ENCODE measurements at regions not wholly inside any gene's neighbourhood (a gene's known extent, or its start where the extent isn't known, plus 50 kb on each side); places are given as distances from the start of the nearest gene placed in this dataset.
"Not testable (repeated sequence)": the region's sequence is repeated elsewhere in the genome, so short reads cannot be mapped to it uniquely, and the experiment has no call there.

DNA sequence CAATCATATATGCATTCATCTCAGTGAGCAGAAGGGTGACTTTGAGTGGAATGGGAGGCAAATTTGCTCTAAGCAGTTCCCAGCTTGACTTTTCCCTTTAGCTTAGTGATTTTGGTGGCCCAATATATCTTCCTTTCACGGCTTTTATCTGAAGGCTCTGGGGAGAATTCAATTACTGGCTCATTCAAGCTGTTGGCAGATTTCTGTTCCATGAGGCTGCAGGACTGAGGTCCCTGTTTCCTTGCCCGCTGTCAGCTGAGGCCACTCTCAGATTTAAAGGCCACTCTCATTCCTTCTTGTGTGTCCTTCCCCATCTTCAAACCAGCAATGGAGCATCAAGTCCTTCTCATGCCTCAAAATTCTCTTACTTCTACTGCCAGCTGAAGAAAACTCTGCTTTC is 170.4 kb upstream of the ATP10A start:
- no peak overlapping the region for H3K27ac ChIP-seq (ENCODE audit: low read length)
- H3F3A ChIP-seq (ENCODE audit: insufficient read depth, low read length, poor library complexity, severe bottlenecking), result no peaks in the 10 kb centered on the region
- H3K9me2 ChIP-seq (ENCODE audit: insufficient read depth, low read length), result no peaks in the 10 kb centered on the region
- H3K36me3 ChIP-seq (ENCODE audit: insufficient read depth, low read length), result no peaks in the 10 kb centered on the region
- H3K4me2 ChIP-seq (ENCODE audit: low read length), result no peak overlapping the region
- no peaks in the 10 kb centered on the region for H4K20me1 ChIP-seq (ENCODE audit: insufficient read depth)
- no peak overlapping the region for H3K9ac ChIP-seq (ENCODE audit: low read length)
- TF ChIP-seq POLR2AphosphoS5 (IDR thresholded peaks at IDR 0.05), result no peak
- TF ChIP-seq RAD21 (conservative IDR thresholded peaks at IDR 0.05), result no peak
- no peak for TF ChIP-seq TAF1 (IDR thresholded peaks at IDR 0.05; ENCODE audit: low read depth)
- no peak overlapping the region for H3K4me3 ChIP-seq (ENCODE audit: low read length)
- H2AFZ ChIP-seq (ENCODE audit: low read depth, low read length), result no peak overlapping the region
- no peaks in the 10 kb centered on the region for H3K79me2 ChIP-seq (replicated peaks; ENCODE audit: insufficient read depth, low read length)
- no peaks in the 10 kb centered on the region for H3K9me3 ChIP-seq (ENCODE audit: low read length)
- no peaks in the 10 kb centered on the region for H3K27me3 ChIP-seq (ENCODE audit: insufficient read depth, low read depth, low read length)

DNA sequence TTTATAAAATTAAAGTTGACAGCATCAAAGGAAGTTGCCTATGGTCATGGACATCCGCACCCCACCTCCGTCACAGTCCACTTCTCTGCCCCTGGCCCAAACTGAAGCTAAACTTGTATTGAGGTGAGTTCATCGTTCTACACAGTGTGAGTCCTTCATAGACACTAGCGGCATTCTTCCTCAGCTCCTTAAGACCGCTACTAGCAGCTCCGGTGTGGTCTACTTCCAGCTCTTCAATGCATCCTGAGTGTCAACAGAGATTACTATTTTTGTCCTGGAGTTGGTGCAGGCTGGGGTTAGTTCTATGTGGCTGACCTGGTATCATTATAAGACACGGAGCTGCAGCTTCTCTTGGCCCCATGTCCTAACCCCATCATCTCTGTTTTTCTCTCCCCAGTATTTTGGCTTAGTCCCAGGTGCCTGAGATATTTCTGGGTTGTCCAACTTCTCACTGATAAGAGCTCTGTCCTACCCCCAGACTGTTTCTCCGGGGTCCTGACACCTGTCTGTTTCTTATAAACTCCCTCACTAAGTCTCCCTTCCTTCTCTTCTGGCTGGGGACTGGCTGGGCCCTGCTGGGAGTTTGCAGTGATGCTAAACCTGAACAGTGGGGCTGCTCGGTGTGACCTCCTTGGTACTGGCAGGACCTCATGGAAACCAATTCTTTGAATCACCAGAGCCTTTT is 169.2 kb upstream of the ATP10A start:
- Histone ChIP-seq H2AFZ (ENCODE audit: low read depth, low read length) (no peak overlapping the region), H3K9ac (ENCODE audit: low read length) (no peak overlapping the region), H3K9me2 (ENCODE audit: insufficient read depth, low read length) (no peaks in the 10 kb centered on the region), H3K27me3 (ENCODE audit: insufficient read depth, low read depth, low read length) (no peaks in the 10 kb centered on the region), H3K79me2 (replicated peaks; ENCODE audit: insufficient read depth, low read length) (no peaks in the 10 kb centered on the region), H4K20me1 (ENCODE audit: insufficient read depth) (no peaks in the 10 kb centered on the region), H3K4me3 (ENCODE audit: low read length) (no peak overlapping the region), H3K27ac (ENCODE audit: low read length) (no peak overlapping the region), H3F3A (ENCODE audit: insufficient read depth, low read length, poor library complexity, severe bottlenecking) (no peaks in the 10 kb centered on the region), H3K4me2 (ENCODE audit: low read length) (no peak overlapping the region), H3K36me3 (ENCODE audit: insufficient read depth, low read length) (no peaks in the 10 kb centered on the region), H3K9me3 (ENCODE audit: low read length) (no peaks in the 10 kb centered on the region)
- TF ChIP-seq, protein P1, sequence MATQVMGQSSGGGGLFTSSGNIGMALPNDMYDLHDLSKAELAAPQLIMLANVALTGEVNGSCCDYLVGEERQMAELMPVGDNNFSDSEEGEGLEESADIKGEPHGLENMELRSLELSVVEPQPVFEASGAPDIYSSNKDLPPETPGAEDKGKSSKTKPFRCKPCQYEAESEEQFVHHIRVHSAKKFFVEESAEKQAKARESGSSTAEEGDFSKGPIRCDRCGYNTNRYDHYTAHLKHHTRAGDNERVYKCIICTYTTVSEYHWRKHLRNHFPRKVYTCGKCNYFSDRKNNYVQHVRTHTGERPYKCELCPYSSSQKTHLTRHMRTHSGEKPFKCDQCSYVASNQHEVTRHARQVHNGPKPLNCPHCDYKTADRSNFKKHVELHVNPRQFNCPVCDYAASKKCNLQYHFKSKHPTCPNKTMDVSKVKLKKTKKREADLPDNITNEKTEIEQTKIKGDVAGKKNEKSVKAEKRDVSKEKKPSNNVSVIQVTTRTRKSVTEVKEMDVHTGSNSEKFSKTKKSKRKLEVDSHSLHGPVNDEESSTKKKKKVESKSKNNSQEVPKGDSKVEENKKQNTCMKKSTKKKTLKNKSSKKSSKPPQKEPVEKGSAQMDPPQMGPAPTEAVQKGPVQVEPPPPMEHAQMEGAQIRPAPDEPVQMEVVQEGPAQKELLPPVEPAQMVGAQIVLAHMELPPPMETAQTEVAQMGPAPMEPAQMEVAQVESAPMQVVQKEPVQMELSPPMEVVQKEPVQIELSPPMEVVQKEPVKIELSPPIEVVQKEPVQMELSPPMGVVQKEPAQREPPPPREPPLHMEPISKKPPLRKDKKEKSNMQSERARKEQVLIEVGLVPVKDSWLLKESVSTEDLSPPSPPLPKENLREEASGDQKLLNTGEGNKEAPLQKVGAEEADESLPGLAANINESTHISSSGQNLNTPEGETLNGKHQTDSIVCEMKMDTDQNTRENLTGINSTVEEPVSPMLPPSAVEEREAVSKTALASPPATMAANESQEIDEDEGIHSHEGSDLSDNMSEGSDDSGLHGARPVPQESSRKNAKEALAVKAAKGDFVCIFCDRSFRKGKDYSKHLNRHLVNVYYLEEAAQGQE (IDR thresholded peaks at IDR 0.05; ENCODE audit: borderline replicate concordance), result no peak
- no peak for TF ChIP-seq POLR2AphosphoS5 (IDR thresholded peaks at IDR 0.05)
- TF ChIP-seq MXI1 (conservative IDR thresholded peaks at IDR 0.05; ENCODE audit: poor library complexity, severe bottlenecking), result no peak
- TF ChIP-seq EZH2 (IDR thresholded peaks at IDR 0.05; ENCODE audit: borderline replicate concordance, insufficient read depth, low read length, poor library complexity, severe bottlenecking), result no peak
- no peak for TF ChIP-seq EP300 (conservative IDR thresholded peaks at IDR 0.05; ENCODE audit: poor library complexity, severe bottlenecking)
- TF ChIP-seq, protein P2, sequence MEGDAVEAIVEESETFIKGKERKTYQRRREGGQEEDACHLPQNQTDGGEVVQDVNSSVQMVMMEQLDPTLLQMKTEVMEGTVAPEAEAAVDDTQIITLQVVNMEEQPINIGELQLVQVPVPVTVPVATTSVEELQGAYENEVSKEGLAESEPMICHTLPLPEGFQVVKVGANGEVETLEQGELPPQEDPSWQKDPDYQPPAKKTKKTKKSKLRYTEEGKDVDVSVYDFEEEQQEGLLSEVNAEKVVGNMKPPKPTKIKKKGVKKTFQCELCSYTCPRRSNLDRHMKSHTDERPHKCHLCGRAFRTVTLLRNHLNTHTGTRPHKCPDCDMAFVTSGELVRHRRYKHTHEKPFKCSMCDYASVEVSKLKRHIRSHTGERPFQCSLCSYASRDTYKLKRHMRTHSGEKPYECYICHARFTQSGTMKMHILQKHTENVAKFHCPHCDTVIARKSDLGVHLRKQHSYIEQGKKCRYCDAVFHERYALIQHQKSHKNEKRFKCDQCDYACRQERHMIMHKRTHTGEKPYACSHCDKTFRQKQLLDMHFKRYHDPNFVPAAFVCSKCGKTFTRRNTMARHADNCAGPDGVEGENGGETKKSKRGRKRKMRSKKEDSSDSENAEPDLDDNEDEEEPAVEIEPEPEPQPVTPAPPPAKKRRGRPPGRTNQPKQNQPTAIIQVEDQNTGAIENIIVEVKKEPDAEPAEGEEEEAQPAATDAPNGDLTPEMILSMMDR (IDR thresholded peaks at IDR 0.05; ENCODE audit: poor library complexity, severe bottlenecking), result no peak
- no peak for TF ChIP-seq RAD21 (conservative IDR thresholded peaks at IDR 0.05)
- no peak for TF ChIP-seq TAF1 (IDR thresholded peaks at IDR 0.05; ENCODE audit: low read depth)
- TF ChIP-seq SMC3 (conservative IDR thresholded peaks at IDR 0.05; ENCODE audit: poor library complexity), result no peak

DNA sequence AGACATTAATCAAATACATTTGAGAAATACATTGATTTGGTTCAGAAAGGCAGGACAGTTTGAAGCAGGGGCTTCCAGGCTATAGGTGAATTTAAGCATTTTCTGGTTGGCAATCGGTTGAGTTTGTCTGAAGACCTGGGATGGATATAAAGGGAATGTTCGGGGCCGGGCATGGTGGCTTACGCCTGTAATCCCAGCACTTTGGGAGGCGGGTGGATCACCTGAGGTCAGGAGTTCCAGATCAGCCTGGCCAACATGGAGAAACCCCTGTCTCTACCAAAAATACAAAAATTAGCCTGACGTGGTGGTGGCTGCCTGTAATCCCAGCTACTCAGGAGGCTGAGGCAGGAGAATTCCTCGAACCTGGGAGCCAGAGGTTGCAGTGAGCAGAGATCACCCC is 166.5 kb upstream of the ATP10A start:
- H4K20me1 ChIP-seq (ENCODE audit: insufficient read depth); H3K79me2 ChIP-seq (replicated peaks; ENCODE audit: insufficient read depth, low read length); H3K36me3 ChIP-seq (ENCODE audit: insufficient read depth, low read length); H3K4me3 ChIP-seq (ENCODE audit: low read length); H3K9me2 ChIP-seq (ENCODE audit: insufficient read depth, low read length); H3F3A ChIP-seq (ENCODE audit: insufficient read depth, low read length, poor library complexity, severe bottlenecking); H3K27ac ChIP-seq (ENCODE audit: low read length); H3K9me3 ChIP-seq (ENCODE audit: low read length); H3K4me2 ChIP-seq (ENCODE audit: low read length); H2AFZ ChIP-seq (ENCODE audit: low read depth, low read length); H3K27me3 ChIP-seq (ENCODE audit: insufficient read depth, low read depth, low read length); H3K9ac ChIP-seq (ENCODE audit: low read length): not testable (repeated sequence)

Data from neural cell (in vitro differentiated cells).